ENCODE measurements at regions not wholly inside any gene's neighbourhood (a gene's known extent, or its start where the extent isn't known, plus 50 kb on each side); places are given as distances from the start of the nearest gene placed in this dataset.

DNA sequence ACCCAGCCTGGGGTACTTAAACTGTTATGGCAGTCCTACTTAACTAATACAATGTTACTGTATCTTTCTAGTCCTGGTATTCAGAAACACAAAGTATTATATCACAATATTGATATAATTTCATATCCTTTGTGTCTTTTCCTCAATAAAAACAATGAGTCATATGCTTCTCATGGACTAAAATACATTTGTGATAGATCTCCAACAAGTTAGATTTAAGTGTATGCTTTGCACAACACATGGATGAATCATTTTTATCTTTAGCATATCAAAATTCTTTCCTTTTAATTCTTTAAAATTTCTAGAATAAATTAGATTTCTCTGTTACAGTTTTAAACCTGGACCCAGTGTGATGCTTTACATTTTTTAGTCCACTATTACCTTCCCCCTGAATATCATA, 1357.8 kb upstream of the ATXN8OS start:
- TF ChIP-seq, protein P1, sequence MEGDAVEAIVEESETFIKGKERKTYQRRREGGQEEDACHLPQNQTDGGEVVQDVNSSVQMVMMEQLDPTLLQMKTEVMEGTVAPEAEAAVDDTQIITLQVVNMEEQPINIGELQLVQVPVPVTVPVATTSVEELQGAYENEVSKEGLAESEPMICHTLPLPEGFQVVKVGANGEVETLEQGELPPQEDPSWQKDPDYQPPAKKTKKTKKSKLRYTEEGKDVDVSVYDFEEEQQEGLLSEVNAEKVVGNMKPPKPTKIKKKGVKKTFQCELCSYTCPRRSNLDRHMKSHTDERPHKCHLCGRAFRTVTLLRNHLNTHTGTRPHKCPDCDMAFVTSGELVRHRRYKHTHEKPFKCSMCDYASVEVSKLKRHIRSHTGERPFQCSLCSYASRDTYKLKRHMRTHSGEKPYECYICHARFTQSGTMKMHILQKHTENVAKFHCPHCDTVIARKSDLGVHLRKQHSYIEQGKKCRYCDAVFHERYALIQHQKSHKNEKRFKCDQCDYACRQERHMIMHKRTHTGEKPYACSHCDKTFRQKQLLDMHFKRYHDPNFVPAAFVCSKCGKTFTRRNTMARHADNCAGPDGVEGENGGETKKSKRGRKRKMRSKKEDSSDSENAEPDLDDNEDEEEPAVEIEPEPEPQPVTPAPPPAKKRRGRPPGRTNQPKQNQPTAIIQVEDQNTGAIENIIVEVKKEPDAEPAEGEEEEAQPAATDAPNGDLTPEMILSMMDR (IDR thresholded peaks at IDR 0.05; ENCODE audit: insufficient read depth, low read length): no peak
- TF ChIP-seq SPI1 (IDR thresholded peaks at IDR 0.05; ENCODE audit: borderline replicate concordance, low read depth): no peak
- TF ChIP-seq, protein P2, sequence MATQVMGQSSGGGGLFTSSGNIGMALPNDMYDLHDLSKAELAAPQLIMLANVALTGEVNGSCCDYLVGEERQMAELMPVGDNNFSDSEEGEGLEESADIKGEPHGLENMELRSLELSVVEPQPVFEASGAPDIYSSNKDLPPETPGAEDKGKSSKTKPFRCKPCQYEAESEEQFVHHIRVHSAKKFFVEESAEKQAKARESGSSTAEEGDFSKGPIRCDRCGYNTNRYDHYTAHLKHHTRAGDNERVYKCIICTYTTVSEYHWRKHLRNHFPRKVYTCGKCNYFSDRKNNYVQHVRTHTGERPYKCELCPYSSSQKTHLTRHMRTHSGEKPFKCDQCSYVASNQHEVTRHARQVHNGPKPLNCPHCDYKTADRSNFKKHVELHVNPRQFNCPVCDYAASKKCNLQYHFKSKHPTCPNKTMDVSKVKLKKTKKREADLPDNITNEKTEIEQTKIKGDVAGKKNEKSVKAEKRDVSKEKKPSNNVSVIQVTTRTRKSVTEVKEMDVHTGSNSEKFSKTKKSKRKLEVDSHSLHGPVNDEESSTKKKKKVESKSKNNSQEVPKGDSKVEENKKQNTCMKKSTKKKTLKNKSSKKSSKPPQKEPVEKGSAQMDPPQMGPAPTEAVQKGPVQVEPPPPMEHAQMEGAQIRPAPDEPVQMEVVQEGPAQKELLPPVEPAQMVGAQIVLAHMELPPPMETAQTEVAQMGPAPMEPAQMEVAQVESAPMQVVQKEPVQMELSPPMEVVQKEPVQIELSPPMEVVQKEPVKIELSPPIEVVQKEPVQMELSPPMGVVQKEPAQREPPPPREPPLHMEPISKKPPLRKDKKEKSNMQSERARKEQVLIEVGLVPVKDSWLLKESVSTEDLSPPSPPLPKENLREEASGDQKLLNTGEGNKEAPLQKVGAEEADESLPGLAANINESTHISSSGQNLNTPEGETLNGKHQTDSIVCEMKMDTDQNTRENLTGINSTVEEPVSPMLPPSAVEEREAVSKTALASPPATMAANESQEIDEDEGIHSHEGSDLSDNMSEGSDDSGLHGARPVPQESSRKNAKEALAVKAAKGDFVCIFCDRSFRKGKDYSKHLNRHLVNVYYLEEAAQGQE (IDR thresholded peaks at IDR 0.05; ENCODE audit: insufficient replicate concordance, low read depth): no peak
- no peak for TF ChIP-seq POLR2AphosphoS5 (IDR thresholded peaks at IDR 0.05; ENCODE audit: low read depth)

All from HL-60 (cell line).